ENCODE measurements at regions not wholly inside any gene's neighbourhood (a gene's known extent, or its start where the extent isn't known, plus 50 kb on each side); places are given as distances from the start of the nearest gene placed in this dataset.

- TF ChIP-seq EZH2 (IDR thresholded peaks at IDR 0.05; ENCODE audit: low read depth, unreplicated experiment) (no peak), JUNB (IDR thresholded peaks at IDR 0.05; ENCODE audit: unreplicated experiment) (no peak), STAT1 (IDR thresholded peaks at IDR 0.05; ENCODE audit: unreplicated experiment) (no peak), ZNF331 (CRISPR knock-in tag; IDR thresholded peaks at IDR 0.05; ENCODE audit: low read depth) (no peak), ETS1 (IDR thresholded peaks at IDR 0.05) (no peak), EZH2phosphoT487 (IDR thresholded peaks at IDR 0.05; ENCODE audit: unreplicated experiment) (no peak), POLR2AphosphoS5 (IDR thresholded peaks at IDR 0.05; ENCODE audit: low read depth) (no peak), ZNF114 (CRISPR knock-in tag; IDR thresholded peaks at IDR 0.05) (no peak), CREB1 (CRISPR knock-in tag; IDR thresholded peaks at IDR 0.05; ENCODE audit: low read depth) (no peak)
These were observed 656.4 kb upstream of the ZWINT start (continued) for GRCh38 chr10:57017356-57018037.

- Histone ChIP-seq H3K9me2 (ENCODE audit: insufficient read depth) (peaks cover 20% of the 10 kb centered on the region), H3K27ac (ENCODE audit: low read depth) (no peak overlapping the region), H4K20me1 (replicated peaks; ENCODE audit: insufficient read depth) (no peaks in the 10 kb centered on the region), H3K27me3 (ENCODE audit: insufficient read depth) (no peaks in the 10 kb centered on the region), H2AFZ (peak overlapping the region; percentile 77; the same call in 1 of the 2 replicates), H3K4me3 (no peak overlapping the region), H3K4me1 (ENCODE audit: insufficient read depth) (peaks cover 8% of the 10 kb centered on the region; the same call in 1 of the 2 replicates), H3K4me2 (no peak overlapping the region), H3K36me3 (ENCODE audit: insufficient read depth) (peaks cover 3% of the 10 kb centered on the region; the same call in 1 of the 2 replicates), H3F3A (replicated peaks; ENCODE audit: low read depth) (no peaks in the 10 kb centered on the region), H3K79me2 (replicated peaks; ENCODE audit: insufficient read depth) (no peaks in the 10 kb centered on the region)
- DNase-seq (ENCODE audit: low spot score) (no peak), ATAC-seq (no peak)
- H3K36me3 Mint-ChIP-seq (ENCODE audit: low read depth), result peaks cover 17% of the 10 kb centered on the region; the same call in 2 of the 3 replicates
- peaks cover 20% of the 10 kb centered on the region for H3K4me1 Mint-ChIP-seq
- peaks cover 2% of the 10 kb centered on the region for H3K27me3 Mint-ChIP-seq (ENCODE audit: insufficient read depth, low read depth, poor library complexity)
- H3K4me3 Mint-ChIP-seq, result no peak overlapping the region
- no peak overlapping the region for H3K27ac Mint-ChIP-seq
- peaks cover 14% of the 10 kb centered on the region for H3K9me3 Mint-ChIP-seq
- no peak for TF ChIP-seq ETS1 (IDR thresholded peaks at IDR 0.05)
- no peak for TF ChIP-seq EZH2 (IDR thresholded peaks at IDR 0.05; ENCODE audit: low read depth, unreplicated experiment)
- TF ChIP-seq ZNF331 (CRISPR knock-in tag; IDR thresholded peaks at IDR 0.05; ENCODE audit: low read depth), result no peak
- TF ChIP-seq NANOG (IDR thresholded peaks at IDR 0.05; ENCODE audit: borderline replicate concordance), result no peak
- no peak for TF ChIP-seq STAT1 (IDR thresholded peaks at IDR 0.05; ENCODE audit: unreplicated experiment)
- TF ChIP-seq ZNF462 (CRISPR knock-in tag; IDR thresholded peaks at IDR 0.05), result no peak
- TF ChIP-seq CTCF (conservative IDR thresholded peaks at IDR 0.05; ENCODE audit: low read depth in 2 of 2), result no peak
These were observed 654.7 kb upstream of the ZWINT start for GRCh38 chr10:57015595-57016318.
